Caco-2 (cell line): ENCODE measurements at regions not wholly inside any gene's neighbourhood (a gene's known extent, or its start where the extent isn't known, plus 50 kb on each side); places are given as distances from the start of the nearest gene placed in this dataset.

Source experiments
- BruUV-seq: library from RNA; stranded (reverse); fragments of 400-500 nt; replicated peaks from 2 replicates; lab custom pipeline; 2021; lab: Mats Ljungman, UMichigan
- CTCF ChIA-PET: fragments of 300-600 bp; sonication (Branson Sonifier 250); formaldehyde crosslinking; loops from one replicate; lab custom pipeline; 2022; ENCODE audit warnings: antibody characterized with exemption; lab: Charles Lee
- POLR2A ChIA-PET: fragments of 300-600 bp; sonication (Branson Sonifier 250); formaldehyde crosslinking; loops from one replicate; lab custom pipeline; 2022; ENCODE audit warnings: antibody characterized with exemption; lab: Charles Lee
- DNase-seq, 2 experiments: peaks; one replicate each; pipeline versions ENCODE4 v3.0.0 to v3.0.0-alpha.2; 2020 to 2022
- H3K27me3 ChIP-seq: replicated peaks from 2 replicates; pipeline ENCODE4 v1.6.0; 2011; ENCODE audit warnings: low read length; ENCODE audit not compliant: control insufficient read depth, insufficient read depth
- H3K36me3 ChIP-seq: 2 replicates; pipeline ENCODE4 v1.5.1; 2011; ENCODE audit warnings: low read length; ENCODE audit not compliant: control insufficient read depth, insufficient read depth
- H3K4me1 ChIP-seq: fragments of 250-450 bp; sonication (Bioruptor Pico); 2 replicates; pipeline ENCODE4 v1.5.1; 2020; ENCODE audit warnings: mild to moderate bottlenecking
- H3K4me3 ChIP-seq: 2 replicates; pipeline ENCODE4 v1.5.1; 2011; ENCODE audit warnings: low read depth, mild to moderate bottlenecking, control low read depth, low read length
- H3K9me3 ChIP-seq: fragments of 250-450 bp; sonication (Bioruptor Pico); 2 replicates; pipeline ENCODE4 v1.5.1; 2020; ENCODE audit warnings: mild to moderate bottlenecking, moderate library complexity
- H3K27ac Mint-ChIP-seq: one replicate; pipeline ENCODE4 v1.8.0; 2022; ENCODE audit warnings: mixed read lengths; ENCODE audit not compliant: unreplicated experiment
- H3K27me3 Mint-ChIP-seq: one replicate; pipeline ENCODE4 v1.8.0; 2022; ENCODE audit warnings: mixed read lengths; ENCODE audit not compliant: insufficient read depth, unreplicated experiment
- H3K36me3 Mint-ChIP-seq: one replicate; pipeline ENCODE4 v1.8.0; 2022; ENCODE audit warnings: mild to moderate bottlenecking, mixed read lengths; ENCODE audit not compliant: insufficient read depth, unreplicated experiment
- H3K4me1 Mint-ChIP-seq: one replicate; pipeline ENCODE4 v1.8.0; 2022; ENCODE audit warnings: low read depth, mixed read lengths; ENCODE audit not compliant: unreplicated experiment
- H3K4me3 Mint-ChIP-seq: one replicate; pipeline ENCODE4 v1.8.0; 2022; ENCODE audit warnings: mild to moderate bottlenecking, moderate library complexity, mixed read lengths; ENCODE audit not compliant: unreplicated experiment
- H3K9me3 Mint-ChIP-seq: one replicate; pipeline ENCODE4 v1.8.0; 2022; ENCODE audit warnings: mixed read lengths; ENCODE audit not compliant: unreplicated experiment
- intact Hi-C: fragments of 100-400 bp; cut with micrococcal nuclease; formaldehyde crosslinking; loops from one replicate; pipeline ENCODE4 v1.10.0; 2022; ENCODE audit not compliant: unreplicated experiment
- TF ChIP-seq, protein P1 (sequence below), 2 experiments: fragments of 200-600 bp in 1 of 2; IDR thresholded peaks; 1 replicate in 1 of 2; 2 replicates in 1 of 2; pipeline versions ENCODE4 v1.5.1 to v1.8.0; 2011 to 2022; ENCODE audit warnings: antibody characterized with exemption in 1 of 2, control low read depth in 1 of 2, inconsistent platforms in 1 of 2, low read depth in 1 of 2, low read length in 1 of 2, mild to moderate bottlenecking in 1 of 2, moderate library complexity in 1 of 2; ENCODE audit not compliant: insufficient read depth in 1 of 2, severe bottlenecking in 1 of 2, unreplicated experiment in 1 of 2

DNA sequence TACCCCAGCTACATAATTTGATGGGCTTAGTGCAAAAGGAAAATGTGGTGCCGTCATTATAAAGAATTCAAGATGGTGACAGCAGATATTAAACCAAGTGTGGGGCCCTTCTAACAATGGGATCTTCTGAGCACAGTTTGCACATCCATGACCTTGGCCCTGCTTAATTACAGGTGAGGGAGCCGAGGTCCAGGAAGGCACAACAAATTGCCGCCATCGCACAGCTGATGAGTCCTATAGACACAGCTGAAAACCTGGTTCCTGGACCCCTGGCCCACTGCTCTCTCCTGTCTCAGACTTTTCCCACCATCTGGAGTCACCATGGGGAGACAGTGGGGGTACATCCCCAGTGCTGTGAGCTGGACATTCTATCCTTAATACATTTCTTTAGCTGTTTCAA, 95.8 kb upstream of the MAP4K3 start:
- no peak for DNase-seq
- Mint-ChIP-seq H3K4me1 (no peaks in the 10 kb centered on the region), H3K27me3 (no peaks in the 10 kb centered on the region), H3K36me3 (no peaks in the 10 kb centered on the region), H3K4me3 (no peak overlapping the region), H3K9me3 (no peaks in the 10 kb centered on the region), H3K27ac (no peak overlapping the region)
- no peaks in the 10 kb centered on the region for H3K27me3 ChIP-seq
- intact Hi-C loops, result no loop called here
- H3K4me3 ChIP-seq, result no peak overlapping the region
- POLR2A ChIA-PET, result no interaction called here
- no peaks in the 10 kb centered on the region for H3K4me1 ChIP-seq
- CTCF ChIA-PET, result no interaction called here
- H3K9me3 ChIP-seq, result no peaks in the 10 kb centered on the region
- no peaks in the 10 kb centered on the region for H3K36me3 ChIP-seq
- no TSS peak for BruUV-seq
- TF ChIP-seq, protein P1, sequence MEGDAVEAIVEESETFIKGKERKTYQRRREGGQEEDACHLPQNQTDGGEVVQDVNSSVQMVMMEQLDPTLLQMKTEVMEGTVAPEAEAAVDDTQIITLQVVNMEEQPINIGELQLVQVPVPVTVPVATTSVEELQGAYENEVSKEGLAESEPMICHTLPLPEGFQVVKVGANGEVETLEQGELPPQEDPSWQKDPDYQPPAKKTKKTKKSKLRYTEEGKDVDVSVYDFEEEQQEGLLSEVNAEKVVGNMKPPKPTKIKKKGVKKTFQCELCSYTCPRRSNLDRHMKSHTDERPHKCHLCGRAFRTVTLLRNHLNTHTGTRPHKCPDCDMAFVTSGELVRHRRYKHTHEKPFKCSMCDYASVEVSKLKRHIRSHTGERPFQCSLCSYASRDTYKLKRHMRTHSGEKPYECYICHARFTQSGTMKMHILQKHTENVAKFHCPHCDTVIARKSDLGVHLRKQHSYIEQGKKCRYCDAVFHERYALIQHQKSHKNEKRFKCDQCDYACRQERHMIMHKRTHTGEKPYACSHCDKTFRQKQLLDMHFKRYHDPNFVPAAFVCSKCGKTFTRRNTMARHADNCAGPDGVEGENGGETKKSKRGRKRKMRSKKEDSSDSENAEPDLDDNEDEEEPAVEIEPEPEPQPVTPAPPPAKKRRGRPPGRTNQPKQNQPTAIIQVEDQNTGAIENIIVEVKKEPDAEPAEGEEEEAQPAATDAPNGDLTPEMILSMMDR (IDR thresholded peaks at IDR 0.05; ENCODE audit: insufficient read depth in 1 of 2, low read depth in 1 of 2, low read length in 1 of 2, severe bottlenecking in 1 of 2, unreplicated experiment in 1 of 2), result no peak

DNA sequence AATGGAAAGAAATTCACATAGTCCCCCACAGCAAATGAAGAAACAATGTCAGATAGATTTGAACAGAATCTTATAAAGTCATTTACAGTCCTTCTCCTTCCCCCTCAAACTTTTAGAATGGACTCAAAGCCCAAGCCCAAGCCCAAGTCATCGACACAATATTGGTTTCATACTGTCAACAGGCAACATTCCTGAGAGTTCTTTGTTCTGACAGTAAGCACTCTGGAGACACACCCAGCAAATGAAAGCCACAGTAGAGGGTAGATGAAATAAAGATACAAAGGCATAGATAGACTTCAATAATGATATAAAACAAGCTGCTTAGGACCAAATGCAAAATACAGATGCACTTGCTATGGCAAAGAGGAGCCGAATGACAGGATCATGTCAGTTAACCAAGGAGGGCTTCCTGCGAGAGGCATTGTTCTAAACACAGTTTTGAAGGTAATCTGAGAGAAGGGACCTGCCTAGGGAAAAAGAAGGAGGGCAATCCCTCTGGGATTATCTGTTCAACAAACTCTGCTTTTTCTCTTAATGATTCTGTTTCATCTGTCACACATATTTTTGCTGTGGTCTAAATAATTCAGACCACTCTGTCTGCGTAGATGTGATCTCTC, 97.1 kb upstream of the MAP4K3 start:
- ChIA-PET POLR2A (no interaction called here), CTCF (no interaction called here)
- intact Hi-C loops, result no loop called here
- no peaks in the 10 kb centered on the region for H3K9me3 Mint-ChIP-seq
- Histone ChIP-seq H3K36me3 (no peaks in the 10 kb centered on the region), H3K27me3 (no peaks in the 10 kb centered on the region), H3K4me3 (no peak overlapping the region), H3K4me1 (no peaks in the 10 kb centered on the region), H3K9me3 (no peaks in the 10 kb centered on the region)
- H3K27ac Mint-ChIP-seq, result no peak overlapping the region
- TF ChIP-seq, protein P1 (IDR thresholded peaks at IDR 0.05; ENCODE audit: insufficient read depth in 1 of 2, low read depth in 1 of 2, low read length in 1 of 2, severe bottlenecking in 1 of 2, unreplicated experiment in 1 of 2), result no peak
- no peaks in the 10 kb centered on the region for H3K4me1 Mint-ChIP-seq
- no peaks in the 10 kb centered on the region for H3K36me3 Mint-ChIP-seq
- no TSS peak for BruUV-seq
- DNase-seq, result no peak
- no peak overlapping the region for H3K4me3 Mint-ChIP-seq
- H3K27me3 Mint-ChIP-seq, result no peaks in the 10 kb centered on the region

DNA sequence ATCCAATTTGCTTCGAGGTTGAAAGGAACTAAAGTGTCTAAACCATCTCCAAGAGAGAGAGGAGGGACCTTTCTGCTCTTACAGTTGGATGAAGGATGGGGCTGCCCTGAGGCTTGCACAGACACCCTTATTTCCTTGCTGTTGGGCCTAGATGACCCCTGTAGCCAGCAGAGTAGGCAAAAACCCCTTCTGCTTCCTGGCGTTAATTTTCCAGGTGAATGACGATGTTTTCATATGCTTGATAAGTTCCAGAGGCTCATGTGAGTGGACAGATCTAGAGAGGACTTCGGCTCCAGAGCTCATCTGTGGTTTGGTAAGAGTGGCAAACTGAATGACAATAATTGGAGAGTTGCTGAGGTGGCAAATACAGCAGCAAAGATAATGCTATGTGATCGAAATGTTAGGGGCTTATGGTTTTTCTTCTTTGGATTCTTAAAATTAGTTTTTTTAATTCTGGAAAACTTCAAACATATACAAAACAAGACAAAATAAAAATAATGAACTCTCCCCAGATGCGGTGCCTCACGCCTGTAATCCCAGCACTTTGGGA, 98.6 kb upstream of the MAP4K3 start:
- TF ChIP-seq, protein P1 (IDR thresholded peaks at IDR 0.05; ENCODE audit: insufficient read depth in 1 of 2, low read depth in 1 of 2, low read length in 1 of 2, severe bottlenecking in 1 of 2, unreplicated experiment in 1 of 2), result no peak
- ChIA-PET POLR2A (no interaction called here), CTCF (no interaction called here)
- no peaks in the 10 kb centered on the region for H3K9me3 Mint-ChIP-seq
- intact Hi-C loops, result no loop called here
- Histone ChIP-seq H3K4me1 (no peaks in the 10 kb centered on the region), H3K9me3 (no peaks in the 10 kb centered on the region), H3K4me3 (no peak overlapping the region), H3K27me3 (no peaks in the 10 kb centered on the region; the same call in 1 of the 2 replicates), H3K36me3 (no peaks in the 10 kb centered on the region)
- H3K4me1 Mint-ChIP-seq, result no peaks in the 10 kb centered on the region
- no TSS peak for BruUV-seq
- H3K27me3 Mint-ChIP-seq, result no peaks in the 10 kb centered on the region
- H3K4me3 Mint-ChIP-seq, result no peak overlapping the region
- H3K27ac Mint-ChIP-seq, result no peak overlapping the region
- DNase-seq, result no peak
- H3K36me3 Mint-ChIP-seq, result no peaks in the 10 kb centered on the region
